22Rv1 (cell line): ENCODE measurements at regions not wholly inside any gene's neighbourhood (a gene's known extent, or its start where the extent isn't known, plus 50 kb on each side); places are given as distances from the start of the nearest gene placed in this dataset.
"Not testable (repeated sequence)": the region's sequence is repeated elsewhere in the genome, so short reads cannot be mapped to it uniquely, and the experiment has no call there.

ENCODE experiments used
- H3K27ac ChIP-seq: fragments of 450-650 bp; 2 replicates; pipeline ENCODE4 v1.5.1; 2017
- ZFX ChIP-seq: fragments of 450-650 bp; IDR thresholded peaks from 2 replicates; pipeline ENCODE4 v1.6.1; 2017; ENCODE audit warnings: antibody characterized with exemption, borderline replicate concordance
- TF ChIP-seq, protein P1 (sequence below): fragments of 450-650 bp; IDR thresholded peaks from 2 replicates; pipeline ENCODE4 v1.5.1; 2017; ENCODE audit warnings: mild to moderate bottlenecking

DNA sequence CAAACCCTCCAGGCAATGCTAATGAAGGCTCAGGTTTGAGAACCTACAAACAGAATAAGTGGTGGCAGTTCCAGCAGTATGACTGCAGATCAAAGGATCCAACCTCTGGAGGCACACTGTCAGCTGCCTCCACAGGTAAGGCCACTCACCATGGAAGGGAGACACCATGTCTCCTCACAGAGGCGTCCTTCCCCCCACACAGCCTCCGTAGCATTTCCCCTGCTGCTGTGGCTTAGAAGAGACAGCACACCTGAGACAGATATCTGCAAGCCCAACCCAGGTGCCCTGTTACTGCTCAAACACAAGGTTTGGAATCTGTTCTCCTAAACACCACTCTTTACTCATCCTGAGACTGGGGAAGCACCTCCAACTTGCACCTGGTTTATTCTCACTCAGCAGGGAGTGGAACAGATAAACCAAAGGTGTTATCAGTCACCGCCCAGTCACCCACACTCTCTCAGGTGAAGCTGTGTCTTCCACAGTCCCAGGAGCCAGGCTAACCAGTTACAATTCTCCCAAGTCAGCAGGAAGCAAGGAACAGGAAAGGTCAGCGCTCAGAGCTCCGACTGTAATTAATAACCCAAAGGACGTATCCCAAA, 311.2 kb downstream of the FOXO1 start:
- no peak overlapping the region for H3K27ac ChIP-seq
- TF ChIP-seq, protein P1, sequence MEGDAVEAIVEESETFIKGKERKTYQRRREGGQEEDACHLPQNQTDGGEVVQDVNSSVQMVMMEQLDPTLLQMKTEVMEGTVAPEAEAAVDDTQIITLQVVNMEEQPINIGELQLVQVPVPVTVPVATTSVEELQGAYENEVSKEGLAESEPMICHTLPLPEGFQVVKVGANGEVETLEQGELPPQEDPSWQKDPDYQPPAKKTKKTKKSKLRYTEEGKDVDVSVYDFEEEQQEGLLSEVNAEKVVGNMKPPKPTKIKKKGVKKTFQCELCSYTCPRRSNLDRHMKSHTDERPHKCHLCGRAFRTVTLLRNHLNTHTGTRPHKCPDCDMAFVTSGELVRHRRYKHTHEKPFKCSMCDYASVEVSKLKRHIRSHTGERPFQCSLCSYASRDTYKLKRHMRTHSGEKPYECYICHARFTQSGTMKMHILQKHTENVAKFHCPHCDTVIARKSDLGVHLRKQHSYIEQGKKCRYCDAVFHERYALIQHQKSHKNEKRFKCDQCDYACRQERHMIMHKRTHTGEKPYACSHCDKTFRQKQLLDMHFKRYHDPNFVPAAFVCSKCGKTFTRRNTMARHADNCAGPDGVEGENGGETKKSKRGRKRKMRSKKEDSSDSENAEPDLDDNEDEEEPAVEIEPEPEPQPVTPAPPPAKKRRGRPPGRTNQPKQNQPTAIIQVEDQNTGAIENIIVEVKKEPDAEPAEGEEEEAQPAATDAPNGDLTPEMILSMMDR = no peak
- no peak for TF ChIP-seq ZFX

DNA sequence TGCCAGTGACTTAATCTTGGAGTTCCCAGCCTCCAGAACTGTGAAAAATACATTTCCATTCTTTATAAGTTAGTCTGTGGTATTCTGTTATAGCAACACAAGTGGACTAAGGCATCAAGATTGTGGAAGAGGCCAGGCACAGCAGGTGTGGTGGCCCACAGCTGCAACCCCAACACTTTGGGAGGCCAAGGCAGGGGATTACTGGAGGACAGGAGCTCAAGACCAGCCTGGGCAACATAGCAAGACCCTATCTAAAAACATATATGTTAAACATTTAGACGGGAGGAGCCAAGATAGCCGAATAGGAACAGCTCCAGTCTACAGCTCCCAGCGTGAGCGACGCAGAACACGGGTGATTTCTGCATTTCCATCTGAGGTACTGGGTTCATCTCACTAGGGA, 310.4 kb downstream of the FOXO1 start:
- TF ChIP-seq ZFX = no peak
- TF ChIP-seq, protein P1 = no peak
- no peak overlapping the region for H3K27ac ChIP-seq

DNA sequence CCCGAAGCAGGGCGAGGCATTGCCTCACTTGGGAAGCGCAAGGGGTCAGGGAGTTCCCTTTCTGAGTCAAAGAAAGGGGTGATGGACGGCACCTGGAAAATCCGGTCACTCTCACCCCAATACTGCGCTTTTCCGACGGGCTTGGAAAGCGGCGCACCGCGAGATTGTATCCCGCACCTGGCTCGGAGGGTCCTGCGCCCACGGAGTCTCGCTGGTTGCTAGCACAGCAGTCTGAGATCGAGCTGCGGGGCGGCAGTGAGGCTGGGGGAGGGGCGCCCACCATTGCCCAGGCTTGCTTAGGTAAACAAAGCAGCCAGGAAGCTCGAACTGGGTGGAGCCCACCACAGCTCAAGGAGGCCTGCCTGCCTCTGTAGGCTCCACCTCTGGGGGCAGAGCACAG, 310.0 kb downstream of the FOXO1 start:
- not testable (repeated sequence) for H3K27ac ChIP-seq

DNA sequence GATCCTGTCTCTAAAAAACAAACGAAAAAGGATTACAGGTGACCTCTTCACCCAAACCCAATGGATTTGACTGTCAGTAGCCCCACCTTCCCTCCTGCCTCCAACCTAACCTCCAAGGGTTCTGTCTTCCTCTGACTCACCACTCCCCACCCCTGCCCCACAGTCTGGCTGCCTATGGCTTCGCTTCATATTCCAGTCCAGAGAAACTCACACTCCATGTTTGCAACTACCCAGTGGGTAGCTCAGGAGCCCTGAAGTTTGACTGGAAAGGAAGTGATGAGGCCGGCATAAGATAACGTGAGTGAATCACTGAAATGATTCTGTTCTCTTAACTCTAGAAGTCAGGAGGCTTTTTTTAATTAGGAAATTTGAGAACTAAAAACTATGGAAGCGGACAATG, 303.9 kb downstream of the FOXO1 start:
- no peak for TF ChIP-seq ZFX
- TF ChIP-seq, protein P1 = no peak
- H3K27ac ChIP-seq = no peak overlapping the region

DNA sequence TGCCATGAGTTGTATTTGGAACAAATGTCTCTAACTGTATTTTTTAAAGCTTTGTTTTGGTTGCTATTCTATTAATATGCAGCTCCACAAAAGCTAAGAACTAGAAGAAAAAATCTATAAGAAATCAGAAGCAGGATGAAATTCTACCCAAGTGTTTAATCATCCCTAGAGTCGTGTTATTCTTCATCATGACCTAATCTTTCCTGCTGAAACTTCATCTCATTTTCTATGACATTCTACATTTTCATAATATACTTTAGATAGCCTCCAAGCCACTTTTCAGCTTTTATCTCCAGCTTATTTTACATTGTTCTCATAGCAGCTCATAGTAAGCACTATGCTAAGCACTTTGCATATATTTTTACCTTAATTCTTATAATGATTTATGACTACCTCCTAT, 302.8 kb downstream of the FOXO1 start:
- TF ChIP-seq, protein P1 = no peak
- TF ChIP-seq ZFX = no peak
- no peak overlapping the region for H3K27ac ChIP-seq

DNA sequence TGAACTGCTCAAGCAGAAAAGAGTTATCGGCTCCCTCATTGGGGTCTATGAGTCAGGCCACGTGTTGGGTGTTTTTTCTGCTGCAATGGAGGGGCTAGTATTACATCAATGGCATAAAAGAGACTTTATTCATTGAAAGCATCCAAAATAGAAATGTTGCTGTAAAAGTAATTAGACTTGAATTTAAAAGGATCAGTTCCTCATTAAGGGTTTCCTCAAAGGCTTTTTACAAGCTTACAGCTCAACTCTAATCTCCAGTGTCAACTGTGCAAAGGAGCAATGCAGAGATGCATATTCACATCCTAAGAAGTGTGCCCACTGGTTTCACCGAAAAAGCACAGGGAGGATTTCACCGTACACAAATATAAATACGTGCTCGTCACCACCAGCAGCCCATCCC, 300.3 kb downstream of the FOXO1 start:
- TF ChIP-seq, protein P1 = no peak
- no peak for TF ChIP-seq ZFX
- no peak overlapping the region for H3K27ac ChIP-seq

DNA sequence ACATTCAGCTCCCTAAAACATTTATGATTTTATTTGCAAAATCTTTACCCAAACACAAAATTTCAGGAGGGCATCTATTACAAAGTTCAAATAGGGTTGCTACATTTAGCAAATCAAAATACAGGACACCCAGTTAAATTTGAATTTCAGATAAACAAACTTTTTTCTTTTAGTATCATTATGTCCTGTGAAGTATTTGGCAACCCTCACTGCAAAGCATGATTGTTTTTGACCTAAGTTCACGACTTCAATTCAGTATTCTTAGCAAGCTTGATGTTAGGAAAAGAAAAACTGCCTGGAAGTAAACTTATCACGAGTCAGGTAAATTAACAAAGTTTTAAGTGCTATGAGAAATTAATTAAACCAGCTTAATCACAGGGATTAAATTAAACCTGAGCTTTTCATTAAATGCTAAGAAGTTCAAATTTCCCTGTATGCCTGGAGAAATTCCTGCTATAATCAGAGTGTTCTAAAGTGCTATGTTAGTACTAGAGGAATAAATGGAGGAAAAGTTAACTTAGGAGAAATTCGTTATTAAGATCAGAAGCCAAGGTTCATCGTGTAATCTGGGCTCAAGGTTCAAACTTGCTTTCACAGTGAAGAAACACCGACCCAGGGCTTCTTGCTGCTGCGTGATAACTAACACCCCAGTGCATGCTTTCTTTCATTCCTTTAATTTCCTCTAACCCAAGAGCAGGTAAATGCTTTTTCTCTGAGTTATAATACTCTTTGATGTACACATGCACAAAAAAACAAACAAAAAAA, 298.1 kb downstream of the FOXO1 start:
- TF ChIP-seq, protein P1 = no peak
- no peak for TF ChIP-seq ZFX
- no peak overlapping the region for H3K27ac ChIP-seq

DNA sequence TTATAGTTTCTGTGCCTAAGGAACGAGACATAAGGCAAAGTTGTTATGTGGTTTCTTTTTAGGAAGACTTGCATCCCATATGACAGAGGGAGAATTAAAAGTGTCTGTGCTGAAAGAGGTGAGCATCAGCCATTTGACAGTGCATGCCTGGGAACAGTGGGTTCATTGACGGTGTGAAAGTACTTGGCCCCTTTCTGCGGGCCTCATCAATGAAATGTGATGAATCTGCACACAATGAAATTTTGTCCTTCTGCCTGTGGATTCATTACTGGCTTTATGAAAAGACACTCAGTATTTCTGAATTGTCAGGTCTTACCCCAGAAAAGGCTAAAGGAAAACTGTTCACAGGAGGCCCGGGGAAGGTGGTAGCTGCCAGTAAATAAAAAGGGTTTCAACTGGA, 295.8 kb downstream of the FOXO1 start:
- no peak overlapping the region for H3K27ac ChIP-seq
- TF ChIP-seq, protein P1 = no peak
- no peak for TF ChIP-seq ZFX
